ENCODE measurements at regions not wholly inside any gene's neighbourhood (a gene's known extent, or its start where the extent isn't known, plus 50 kb on each side); places are given as distances from the start of the nearest gene placed in this dataset.

GRCh38 chr5:52360985-52361384 lies 426.7 kb upstream of the ITGA1 start:
- Histone ChIP-seq H3K4me1 (no peaks in the 10 kb centered on the region), H3K27me3 (ENCODE audit: low read depth) (no peaks in the 10 kb centered on the region), H3K27ac (replicated peaks) (no peak overlapping the region), H3K4me3 (no peak overlapping the region), H3K9me3 (replicated peaks) (no peaks in the 10 kb centered on the region), H3K36me3 (no peaks in the 10 kb centered on the region)
- TF ChIP-seq CTCF (IDR thresholded peaks at IDR 0.05; ENCODE audit: borderline replicate concordance) = no peak
- intact Hi-C loops (cut with micrococcal nuclease) = no loop called here
- no peak for DNase-seq

- Histone ChIP-seq H3K27ac (replicated peaks) (no peak overlapping the region), H3K36me3 (no peaks in the 10 kb centered on the region), H3K27me3 (ENCODE audit: low read depth) (no peaks in the 10 kb centered on the region), H3K4me3 (no peak overlapping the region), H3K4me1 (no peaks in the 10 kb centered on the region), H3K9me3 (replicated peaks) (no peaks in the 10 kb centered on the region)
- no peak for TF ChIP-seq CTCF (IDR thresholded peaks at IDR 0.05; ENCODE audit: borderline replicate concordance)
- intact Hi-C loops (cut with micrococcal nuclease) = no loop called here
- no peak for DNase-seq
These were observed 413.4 kb upstream of the ITGA1 start for GRCh38 chr5:52374286-52374685.

GRCh38 chr5:52375969-52376368 lies 411.7 kb upstream of the ITGA1 start:
- Histone ChIP-seq H3K4me1 (no peaks in the 10 kb centered on the region), H3K36me3 (no peaks in the 10 kb centered on the region), H3K27me3 (ENCODE audit: low read depth) (no peaks in the 10 kb centered on the region), H3K4me3 (no peak overlapping the region), H3K9me3 (replicated peaks) (no peaks in the 10 kb centered on the region), H3K27ac (replicated peaks) (no peak overlapping the region)
- intact Hi-C loops (cut with micrococcal nuclease) = no loop called here
- no peak for TF ChIP-seq CTCF (IDR thresholded peaks at IDR 0.05; ENCODE audit: borderline replicate concordance)
- no peak for DNase-seq

- no peaks in the 10 kb centered on the region for H3K27me3 ChIP-seq (ENCODE audit: low read depth)
- no peaks in the 10 kb centered on the region for H3K4me1 ChIP-seq
- no peak overlapping the region for H3K4me3 ChIP-seq
- H3K27ac ChIP-seq (replicated peaks) = no peak overlapping the region
- no peak for DNase-seq
- intact Hi-C loops (cut with micrococcal nuclease) = no loop called here
- no peaks in the 10 kb centered on the region for H3K36me3 ChIP-seq
- no peaks in the 10 kb centered on the region for H3K9me3 ChIP-seq (replicated peaks)
- no peak for TF ChIP-seq CTCF (IDR thresholded peaks at IDR 0.05; ENCODE audit: borderline replicate concordance)
These were observed 411.1 kb upstream of the ITGA1 start for GRCh38 chr5:52376592-52376991.

GRCh38 chr5:52378237-52378636 lies 409.5 kb upstream of the ITGA1 start:
- DNase-seq = no peak
- TF ChIP-seq CTCF (IDR thresholded peaks at IDR 0.05; ENCODE audit: borderline replicate concordance) = no peak
- Histone ChIP-seq H3K4me1 (no peaks in the 10 kb centered on the region), H3K4me3 (no peak overlapping the region), H3K36me3 (no peaks in the 10 kb centered on the region), H3K27me3 (ENCODE audit: low read depth) (no peaks in the 10 kb centered on the region), H3K9me3 (replicated peaks) (no peaks in the 10 kb centered on the region), H3K27ac (replicated peaks) (no peak overlapping the region)
- intact Hi-C loops (cut with micrococcal nuclease) = no loop called here

- H3K9me3 ChIP-seq (replicated peaks) = no peaks in the 10 kb centered on the region
- TF ChIP-seq CTCF (IDR thresholded peaks at IDR 0.05; ENCODE audit: borderline replicate concordance) = no peak
- H3K27ac ChIP-seq (replicated peaks) = no peak overlapping the region
- H3K4me3 ChIP-seq = no peak overlapping the region
- intact Hi-C loops (cut with micrococcal nuclease) = no loop called here
- no peaks in the 10 kb centered on the region for H3K27me3 ChIP-seq (ENCODE audit: low read depth)
- no peak for DNase-seq
- H3K36me3 ChIP-seq = no peaks in the 10 kb centered on the region
- no peaks in the 10 kb centered on the region for H3K4me1 ChIP-seq
These were observed 399.4 kb upstream of the ITGA1 start for GRCh38 chr5:52388349-52388748.
